Skin of body (tissue), 1 donor: ENCODE measurements at regions not wholly inside any gene's neighbourhood (a gene's known extent, or its start where the extent isn't known, plus 50 kb on each side); places are given as distances from the start of the nearest gene placed in this dataset.
"Not testable (repeated sequence)": the region's sequence is repeated elsewhere in the genome, so short reads cannot be mapped to it uniquely, and the experiment has no call there.

Experiments
- DNase-seq: peaks from one replicate; lab custom pipeline; 2025; lab: John Stamatoyannopoulos, UW

DNA sequence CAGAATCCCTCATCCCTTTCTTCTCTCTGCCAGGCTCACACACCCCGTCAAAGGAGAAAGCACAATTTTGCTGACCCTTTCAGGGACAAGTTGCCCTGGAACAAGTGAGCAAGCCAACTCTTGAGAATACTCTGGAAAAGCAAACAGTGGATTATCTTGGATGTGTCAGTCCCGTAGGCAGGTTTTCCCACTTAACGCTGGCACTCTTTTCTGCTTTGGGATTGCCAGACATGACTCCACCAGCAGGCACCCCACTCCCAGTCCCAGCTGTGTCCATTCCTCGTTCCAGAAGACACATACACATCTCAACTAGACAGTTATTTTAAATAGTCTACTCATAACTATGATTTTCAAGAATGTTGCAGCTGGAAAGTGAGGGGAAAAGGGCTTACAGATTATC is 145.5 kb upstream of the CDKN3 start:
- DNase-seq = no peak

DNA sequence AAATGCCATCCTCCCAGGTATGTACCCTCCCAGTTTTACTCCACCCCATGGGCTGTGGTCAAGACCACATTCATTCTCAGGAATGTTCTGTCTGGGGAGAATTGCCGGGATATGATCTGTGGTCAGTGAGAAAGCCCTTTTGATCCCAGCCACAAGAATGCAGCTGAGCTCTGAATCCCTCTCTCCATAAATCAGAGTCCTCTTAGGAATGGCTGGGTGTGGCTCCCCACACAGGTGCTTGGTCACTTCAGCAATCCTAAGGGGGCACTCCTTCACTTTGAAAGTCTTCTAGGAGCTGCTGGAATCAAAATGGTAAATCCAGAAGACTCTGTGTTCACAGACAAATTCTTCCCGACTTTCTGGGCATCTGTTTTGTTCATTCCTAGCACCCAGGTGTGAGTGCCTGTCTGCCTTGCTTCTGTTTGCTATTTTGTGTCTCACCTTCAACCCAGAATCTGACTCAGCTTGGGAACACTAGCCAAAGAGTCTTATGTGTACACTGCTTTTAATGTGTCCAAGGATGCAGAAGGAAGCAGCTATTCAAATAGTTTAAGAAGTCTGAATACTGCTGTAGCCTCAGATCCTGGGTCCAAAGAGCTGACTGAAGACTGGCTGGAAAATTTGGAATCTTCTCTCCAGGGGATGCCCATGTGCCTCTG is 144.6 kb upstream of the CDKN3 start:
- DNase-seq = no peak

DNA sequence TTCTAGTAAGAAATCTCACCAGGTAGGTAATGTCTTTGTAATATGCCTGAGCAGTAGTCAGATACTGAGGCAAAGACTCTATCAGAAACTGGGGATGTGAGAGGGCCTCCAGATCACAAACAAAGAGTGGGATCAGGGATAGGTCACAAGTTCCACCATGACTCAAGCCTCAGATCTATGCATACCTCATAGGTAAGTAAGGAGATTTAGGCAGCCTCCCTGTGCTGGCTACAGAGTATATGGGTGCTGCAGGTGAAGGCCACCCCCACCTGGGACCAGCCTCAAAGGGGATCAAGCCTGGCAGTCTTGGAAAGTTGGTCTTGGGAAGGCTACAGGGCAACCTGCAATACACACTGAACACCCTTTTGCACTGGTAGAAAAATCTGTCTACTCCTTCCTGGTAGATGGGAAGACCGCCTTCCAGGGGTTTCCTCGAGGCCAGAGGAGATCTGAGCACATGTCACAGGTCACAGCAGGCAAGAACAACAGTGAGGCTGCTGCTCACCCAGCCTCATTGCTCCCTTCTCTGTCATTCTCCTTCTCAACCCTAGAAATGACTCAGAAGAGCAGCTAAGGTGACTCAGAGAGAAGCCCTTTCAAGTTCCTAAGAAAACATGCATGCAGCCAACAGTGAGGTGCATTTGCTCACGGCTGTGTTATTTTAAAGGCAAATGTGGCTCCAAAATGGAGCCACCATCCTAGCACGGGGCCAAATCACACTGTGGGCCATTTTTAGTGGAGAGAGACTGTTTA is 143.4 kb upstream of the CDKN3 start:
- no peak for DNase-seq

DNA sequence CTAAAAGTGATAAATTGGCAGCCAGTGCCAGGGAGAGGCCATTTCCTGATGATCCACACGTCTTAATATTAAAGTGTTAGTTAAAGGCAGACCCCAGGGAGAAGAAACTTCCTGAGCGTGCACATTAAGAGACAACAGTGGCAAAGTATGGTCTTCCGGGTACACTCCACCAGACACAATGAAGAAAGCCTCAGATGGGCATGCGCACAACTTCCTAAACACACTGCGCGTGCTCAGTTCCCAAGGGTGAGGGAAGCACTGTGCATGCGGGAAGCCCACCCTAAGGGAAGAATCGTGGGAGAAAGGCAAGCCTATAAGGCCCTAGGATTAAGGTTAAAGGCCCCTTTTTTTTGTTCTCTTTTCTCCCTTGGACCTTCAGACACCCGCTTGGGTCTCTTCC is 140.7 kb upstream of the CDKN3 start:
- DNase-seq = no peak

DNA sequence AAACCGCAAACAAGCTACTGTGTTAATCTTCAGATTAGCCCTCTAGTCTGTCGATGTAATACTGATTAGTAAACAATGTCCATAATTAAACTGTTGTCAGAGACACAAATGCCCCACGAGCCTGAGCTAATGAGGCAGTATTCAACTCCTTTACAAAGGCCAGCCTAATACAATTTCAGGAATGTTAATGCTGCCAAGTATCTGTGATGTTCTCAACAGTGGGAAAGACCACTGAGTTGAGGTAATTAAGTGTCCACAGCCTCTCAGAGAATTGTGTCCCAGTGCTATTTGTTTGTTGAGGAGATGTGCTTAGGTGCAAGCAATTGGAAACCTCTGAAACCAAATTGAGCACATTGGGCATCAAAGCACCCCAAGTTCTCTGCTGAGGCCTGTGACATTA is 139.4 kb upstream of the CDKN3 start:
- DNase-seq = no peak

DNA sequence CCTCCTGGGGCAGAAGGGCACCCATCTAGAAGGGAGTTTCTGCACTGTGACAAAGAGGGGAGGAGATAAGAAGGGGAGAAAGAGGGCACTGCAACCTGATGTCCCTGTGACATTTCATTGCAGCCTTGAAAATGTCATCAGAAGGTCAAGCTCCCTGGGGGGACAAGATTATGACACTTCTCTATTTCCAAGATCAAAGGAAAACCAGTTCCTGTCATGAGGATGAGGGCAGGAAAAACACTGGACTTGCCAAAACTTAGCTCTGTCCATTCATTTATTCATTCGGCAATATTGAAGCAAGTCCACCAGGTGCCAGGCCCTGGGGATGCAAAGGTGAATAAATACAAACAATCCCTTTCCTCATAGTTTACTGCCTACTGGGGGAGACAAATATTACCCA is 138.4 kb upstream of the CDKN3 start:
- DNase-seq = no peak

DNA sequence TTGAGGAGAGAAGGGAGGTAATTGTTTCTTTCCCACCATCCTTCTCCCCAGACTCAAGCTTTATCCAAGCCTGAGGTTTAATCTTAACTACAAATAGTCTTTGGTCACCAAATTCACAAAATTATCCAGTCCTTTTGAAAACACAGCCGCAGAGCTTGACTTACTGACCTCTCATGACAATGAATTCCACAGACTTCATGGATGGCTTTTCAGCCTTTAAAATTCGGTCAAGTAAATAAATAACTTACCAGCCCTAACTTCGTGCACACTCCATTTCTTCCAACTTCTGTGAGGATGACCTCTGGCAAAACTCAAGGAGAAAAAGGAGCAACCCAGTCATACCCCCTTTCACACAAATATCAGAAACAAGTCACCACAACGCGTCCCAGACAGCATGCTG is 137.0 kb upstream of the CDKN3 start:
- no peak for DNase-seq

DNA sequence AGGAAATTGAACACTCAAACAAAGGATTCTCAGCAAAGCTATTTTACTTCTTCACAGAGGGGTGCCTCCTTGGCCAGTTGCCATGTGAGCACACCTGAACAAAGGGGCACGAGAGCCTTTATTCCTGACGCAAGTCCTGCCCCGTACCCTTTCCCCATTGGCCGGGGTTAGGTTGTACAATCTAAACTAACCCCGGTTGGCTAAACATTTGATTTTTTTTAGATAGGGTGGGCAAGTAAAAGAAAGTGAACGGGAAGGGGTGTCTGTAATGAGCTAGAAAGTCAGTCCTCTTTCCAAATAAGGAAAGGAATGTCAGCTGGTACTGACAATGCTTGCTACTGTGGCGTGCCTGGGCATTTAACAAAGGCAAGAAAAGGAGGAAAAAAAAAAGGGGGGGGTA is 135.5 kb upstream of the CDKN3 start:
- DNase-seq = no peak

DNA sequence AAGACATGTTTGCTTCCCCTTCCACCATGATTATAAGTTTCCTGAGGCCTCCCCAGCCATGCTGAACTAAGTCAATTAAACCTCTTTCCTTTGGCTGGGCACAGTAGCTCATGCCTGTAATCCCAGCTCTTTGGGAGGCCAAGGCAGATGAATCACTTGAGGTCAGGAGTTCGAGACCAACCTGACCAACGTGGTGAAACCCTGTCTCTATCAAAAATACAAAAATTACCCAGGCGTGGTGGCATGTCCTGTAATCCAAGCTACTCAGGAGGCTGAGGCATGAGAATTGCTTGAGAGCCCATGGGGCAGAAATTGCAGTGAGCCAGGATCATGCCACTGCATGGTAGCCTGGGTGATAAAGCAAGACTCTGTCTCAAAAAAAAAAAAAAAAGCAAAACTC is 130.2 kb upstream of the CDKN3 start:
- not testable (repeated sequence) for DNase-seq

DNA sequence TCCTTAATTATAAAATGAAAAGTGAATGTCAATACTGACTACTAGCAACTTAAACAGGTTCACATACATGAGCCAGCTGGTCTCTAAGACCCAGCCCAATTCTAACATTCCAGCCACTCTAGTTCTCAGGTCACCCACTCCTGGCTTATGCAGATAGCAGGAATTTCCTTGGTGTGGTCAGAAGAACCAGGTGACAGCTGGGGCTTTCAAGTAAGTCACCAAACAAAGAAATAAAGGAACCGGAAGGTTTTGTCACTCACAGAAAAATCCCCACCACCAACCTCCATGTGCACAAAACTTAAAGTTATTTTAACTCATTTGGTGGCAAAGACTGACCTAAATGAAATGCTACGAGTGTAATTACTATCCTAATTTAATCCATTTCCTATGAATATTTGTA is 129.6 kb upstream of the CDKN3 start:
- DNase-seq = no peak

DNA sequence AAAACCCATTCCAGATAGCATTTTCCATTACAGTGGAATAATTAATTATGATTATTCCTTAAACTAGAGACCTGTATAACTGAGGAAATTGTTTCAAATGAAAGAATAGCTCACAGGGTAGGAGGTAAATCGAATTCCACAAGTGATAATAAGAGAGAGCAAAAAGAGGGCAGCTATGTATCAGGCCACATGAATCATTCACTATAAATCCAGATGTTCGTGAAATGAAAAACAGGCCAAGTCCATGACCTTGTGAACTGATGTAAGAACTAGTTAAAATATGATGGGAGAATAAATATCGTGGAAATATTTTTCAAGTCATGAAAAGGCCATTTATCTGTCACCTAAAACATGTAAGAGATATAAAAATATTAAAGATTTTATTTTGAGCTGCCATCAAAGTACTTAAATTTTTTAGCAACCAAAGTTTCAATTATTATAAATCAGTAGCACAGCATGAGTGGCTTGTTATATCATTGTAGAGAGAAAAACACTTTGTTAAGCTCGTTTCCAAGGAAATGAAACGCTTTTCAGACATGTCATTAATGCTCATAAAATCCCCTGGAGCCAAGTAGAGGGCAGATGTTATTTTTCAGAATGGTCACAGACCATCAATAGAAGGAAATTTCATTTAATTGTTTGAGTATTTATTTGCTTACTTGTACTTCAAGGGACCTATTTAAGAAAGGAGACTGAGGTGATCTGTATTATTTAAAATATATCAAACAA is 120.6 kb upstream of the CDKN3 start:
- no peak for DNase-seq

DNA sequence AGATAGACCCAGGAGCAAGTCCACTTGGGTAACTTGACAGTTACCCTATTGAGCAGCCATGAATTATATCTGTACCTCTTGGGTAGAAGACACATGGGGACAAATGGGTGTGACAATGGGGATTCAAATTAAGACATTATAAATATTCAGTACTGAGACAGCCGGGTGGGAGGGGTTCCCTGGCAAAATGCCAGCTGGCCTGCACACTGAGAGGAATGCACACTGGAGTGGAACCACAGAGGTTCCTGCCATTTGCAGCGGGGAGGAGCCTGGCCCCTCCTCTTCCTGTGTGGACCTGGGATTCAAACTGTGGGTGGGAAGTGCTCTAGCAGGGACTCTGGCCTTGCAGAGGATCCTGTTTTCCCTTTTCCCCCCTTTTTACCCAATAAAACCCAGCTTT is 118.7 kb upstream of the CDKN3 start:
- DNase-seq = no peak

DNA sequence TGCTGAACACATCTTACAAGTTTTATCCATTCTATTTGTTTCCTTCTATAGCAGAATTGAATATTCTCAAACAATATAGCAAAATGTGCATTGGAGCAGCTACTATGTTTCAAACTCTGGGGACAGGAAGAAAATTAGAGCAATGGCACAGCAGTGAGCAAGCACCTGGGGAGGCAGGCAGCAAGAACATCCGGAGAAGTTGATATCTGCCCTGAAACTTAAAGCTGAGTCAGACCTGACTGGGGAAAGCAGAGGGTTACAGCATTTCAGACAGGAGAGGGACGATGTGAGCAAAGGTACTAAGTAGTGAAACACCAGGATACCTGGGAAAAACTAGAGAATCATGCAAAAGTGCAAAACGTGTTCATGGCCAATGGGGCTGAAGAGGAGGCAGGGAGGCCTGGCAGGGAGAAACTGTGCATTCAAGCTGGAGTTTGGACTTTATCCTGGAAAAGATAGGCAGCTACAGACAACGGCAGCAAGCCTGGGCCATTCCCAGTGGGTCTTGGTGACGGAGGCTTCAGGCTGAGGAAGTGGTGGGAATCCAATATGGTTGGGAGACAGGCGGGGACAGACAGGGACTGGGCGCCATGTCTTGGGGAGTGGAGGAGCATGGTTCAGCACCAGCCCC is 118.0 kb upstream of the CDKN3 start:
- DNase-seq = no peak

DNA sequence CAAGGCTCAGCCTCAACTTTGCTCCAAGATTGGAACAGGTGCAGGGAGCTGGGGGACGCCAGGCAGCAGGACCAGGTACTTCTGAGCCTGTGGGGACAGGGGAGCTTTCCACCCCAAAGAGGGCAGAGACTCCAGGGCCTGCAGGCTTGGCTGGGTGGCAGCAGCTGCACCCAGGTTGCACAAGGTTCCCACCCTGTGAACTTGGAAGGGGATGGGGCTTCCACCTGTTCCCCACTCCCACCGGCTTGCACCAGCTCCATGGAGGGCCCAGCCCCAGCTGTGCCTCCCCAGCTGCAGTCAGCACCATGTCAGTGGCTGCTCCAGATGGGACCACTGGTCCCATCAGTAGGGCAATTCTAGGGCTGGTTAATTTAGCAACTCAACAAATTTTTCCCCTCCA is 114.0 kb upstream of the CDKN3 start:
- no peak for DNase-seq

DNA sequence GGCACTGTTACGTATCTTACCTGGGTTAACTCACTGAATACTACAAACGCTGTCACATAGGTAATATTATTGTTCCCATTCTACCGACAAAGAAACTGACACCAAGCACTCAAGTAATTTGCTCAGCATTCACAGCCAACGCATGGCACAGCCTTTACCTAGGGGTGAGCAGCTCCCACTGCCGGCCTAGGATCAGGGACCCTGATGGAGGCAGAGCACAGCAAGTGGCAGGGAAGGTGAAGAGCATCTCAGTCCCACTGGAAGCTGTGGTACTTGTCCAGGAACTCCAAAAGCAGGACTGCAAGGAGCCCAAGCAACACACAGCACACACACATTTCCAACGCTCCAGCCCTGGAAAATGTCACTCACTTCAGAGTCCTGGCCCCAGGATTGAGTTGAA is 111.8 kb upstream of the CDKN3 start:
- no peak for DNase-seq

DNA sequence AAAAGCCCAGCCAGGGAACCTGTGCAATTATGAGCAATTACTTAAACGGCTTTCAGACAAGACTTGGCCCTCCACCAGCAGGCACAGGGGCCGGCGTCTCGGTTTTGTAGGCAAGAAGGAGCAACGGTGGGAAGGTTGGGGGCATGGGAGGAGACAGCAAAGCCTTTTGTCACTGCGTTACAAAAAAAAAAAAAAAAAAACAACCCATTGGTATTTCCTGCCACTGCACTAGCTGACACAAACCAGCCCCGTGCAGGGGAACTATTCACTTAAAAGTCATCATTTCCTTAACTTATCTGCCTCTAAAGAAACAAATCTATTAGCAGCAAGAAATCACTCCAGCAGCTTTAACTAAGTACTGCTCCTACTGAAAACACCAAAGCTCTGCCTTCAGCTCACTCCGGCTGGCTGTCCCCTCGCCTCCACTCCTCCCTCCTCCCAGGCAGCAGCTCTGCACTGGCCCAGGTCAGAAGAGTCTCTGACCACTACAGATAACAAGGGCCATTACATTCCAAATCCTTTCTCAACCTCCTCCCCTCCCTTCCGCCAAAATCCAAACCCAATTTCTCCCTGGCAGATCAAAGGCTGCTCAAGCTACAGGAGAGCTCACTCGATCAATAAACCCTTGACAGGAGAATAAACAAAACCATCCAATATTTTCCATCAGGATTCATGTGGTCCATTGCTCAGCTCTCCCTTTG is 105.2 kb upstream of the CDKN3 start:
- no peak for DNase-seq

DNA sequence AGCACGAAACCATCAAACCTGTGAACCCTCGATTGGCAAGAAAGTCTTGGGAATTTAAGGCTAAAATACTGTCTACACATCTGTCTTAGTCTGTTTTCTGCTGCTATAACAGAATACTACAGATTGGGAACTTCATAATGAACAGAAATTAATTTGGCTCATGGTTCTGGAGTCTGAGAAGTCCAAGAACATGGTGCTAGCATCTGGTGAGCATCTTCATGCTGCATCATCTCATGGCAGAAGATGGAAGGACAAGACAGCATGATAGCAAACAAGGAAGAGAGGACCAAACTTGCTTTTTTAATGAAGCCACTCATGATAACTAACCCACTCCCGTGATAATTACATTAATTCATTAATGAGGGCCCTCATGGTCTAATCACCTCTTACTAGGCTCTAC is 102.0 kb upstream of the CDKN3 start:
- no peak for DNase-seq

DNA sequence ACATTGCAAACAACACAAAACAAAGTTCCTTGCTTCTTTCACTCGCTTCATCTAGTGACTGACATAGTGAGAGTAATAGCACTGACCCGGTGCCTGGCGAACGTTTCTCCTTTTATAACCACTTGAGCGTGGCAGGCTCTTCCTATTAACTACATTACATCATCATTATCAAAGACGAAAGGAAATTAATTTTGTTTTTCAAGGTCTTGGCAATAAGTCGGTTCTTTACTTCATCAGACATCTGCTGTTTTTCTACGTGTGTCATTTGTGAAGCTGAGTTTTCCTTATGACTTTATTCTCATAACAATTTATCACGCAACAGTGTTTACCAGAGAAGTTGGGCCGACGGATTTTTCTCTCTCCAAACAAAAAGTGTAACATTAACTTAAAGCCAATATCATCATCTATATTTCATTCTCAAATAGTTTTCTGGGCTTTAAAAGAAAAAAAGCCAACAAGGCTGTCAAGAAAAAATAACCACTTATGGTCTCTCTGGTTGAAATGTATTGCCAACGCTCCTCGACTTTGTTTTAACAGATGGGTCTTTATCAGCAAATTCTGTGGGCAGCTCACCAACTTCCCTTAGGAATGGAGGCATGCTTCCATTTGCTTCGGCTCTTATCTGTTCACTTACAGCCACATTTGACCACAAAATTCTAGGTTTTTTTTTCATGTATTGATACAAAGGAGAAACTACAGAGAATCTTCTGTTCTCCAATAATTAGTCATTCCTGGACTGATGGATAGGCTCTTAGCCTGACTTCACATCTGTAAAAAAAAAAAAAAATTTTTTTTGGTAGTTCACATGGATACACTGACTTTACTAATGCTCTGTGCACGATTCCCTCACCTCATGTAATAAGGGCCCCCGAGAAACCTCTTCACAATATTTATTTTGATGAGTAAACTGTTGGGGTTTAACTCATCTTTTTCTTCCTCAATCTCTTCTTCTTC is 97.1 kb upstream of the CDKN3 start:
- no peak for DNase-seq

DNA sequence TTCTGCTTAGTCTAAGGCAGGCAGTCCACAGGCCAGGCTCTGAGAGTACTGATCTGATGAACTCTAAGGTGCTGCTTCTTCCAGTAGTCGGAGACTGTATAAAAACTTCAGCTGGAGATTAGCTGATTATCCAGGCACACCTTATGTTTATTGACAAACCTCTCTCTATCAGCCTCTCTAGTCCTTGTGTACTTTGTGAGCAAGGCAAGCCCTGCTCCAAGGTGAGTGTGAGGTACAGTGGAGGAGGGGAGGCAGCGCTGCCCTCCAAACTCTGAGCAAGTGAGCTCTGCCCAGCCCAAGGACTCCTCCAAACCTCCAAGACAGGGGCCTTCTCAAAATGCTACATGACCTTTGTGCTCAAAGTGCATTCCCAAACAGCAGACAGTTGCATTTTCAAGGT is 95.9 kb upstream of the CDKN3 start:
- no peak for DNase-seq

DNA sequence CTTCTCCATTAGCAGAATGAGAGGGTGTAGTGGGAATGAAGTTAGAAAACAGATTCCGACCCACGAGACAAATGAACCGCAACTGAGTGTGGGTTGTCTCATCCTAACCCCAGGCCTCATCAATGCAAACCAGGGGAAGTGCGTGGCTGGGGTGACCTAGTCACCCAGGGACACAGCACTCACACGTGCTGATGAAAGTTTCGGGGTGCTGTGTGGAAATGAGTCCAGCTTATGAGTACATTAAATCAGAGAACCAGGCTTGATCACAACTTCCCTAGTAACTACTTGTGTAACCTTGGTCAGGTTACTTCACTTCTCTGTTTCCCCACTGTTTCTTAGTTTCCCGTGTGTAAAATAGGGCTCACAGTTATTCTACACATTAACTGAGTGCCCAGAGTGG is 95.4 kb upstream of the CDKN3 start:
- no peak for DNase-seq

DNA sequence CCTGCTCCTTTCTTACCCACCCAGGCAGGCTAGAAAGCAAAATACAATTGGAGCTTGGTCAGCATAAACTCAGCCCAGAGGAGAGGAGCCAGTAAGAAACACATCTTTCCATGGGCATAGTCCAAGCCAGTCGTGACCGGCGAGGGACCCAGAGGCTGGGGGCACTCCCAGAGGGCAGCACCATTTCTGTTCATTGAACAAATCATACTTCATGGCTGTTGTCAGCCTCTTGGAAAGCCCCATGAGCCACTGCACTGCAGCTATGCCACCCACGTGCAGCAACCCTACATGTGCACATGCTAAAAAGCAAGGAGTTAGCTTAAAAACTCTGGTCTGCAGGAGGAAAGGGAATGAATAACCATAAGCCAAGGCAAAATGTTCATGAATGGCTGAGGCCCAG is 90.0 kb upstream of the CDKN3 start:
- DNase-seq = no peak
